ENCODE measurements at regions not wholly inside any gene's neighbourhood (a gene's known extent, or its start where the extent isn't known, plus 50 kb on each side); places are given as distances from the start of the nearest gene placed in this dataset.

- DNase-seq (ENCODE audit: low read depth, low spot score), result no peak
- no peak overlapping the region for H3K4me3 ChIP-seq (ENCODE audit: low read depth, low read length)
- no peak for TF ChIP-seq CTCF (IDR thresholded peaks at IDR 0.05; ENCODE audit: low read depth, low read length)
- in situ Hi-C loops (cut with HindIII; ENCODE audit: low sequenced_read_pairs), result no loop called here
Observed at GRCh38 chr18:60123031-60123430, 223.2 kb downstream of the PMAIP1 start.

GRCh38 chr18:60122339-60122738 lies 222.5 kb downstream of the PMAIP1 start:
- H3K4me3 ChIP-seq (ENCODE audit: low read depth, low read length), result no peak overlapping the region
- no peak for TF ChIP-seq CTCF (IDR thresholded peaks at IDR 0.05; ENCODE audit: low read depth, low read length)
- DNase-seq (ENCODE audit: low read depth, low spot score), result no peak
- in situ Hi-C loops (cut with HindIII; ENCODE audit: low sequenced_read_pairs), result no loop called here

- TF ChIP-seq CTCF (IDR thresholded peaks at IDR 0.05; ENCODE audit: low read depth, low read length), result no peak
- no peak for DNase-seq (ENCODE audit: low read depth, low spot score)
- no peak overlapping the region for H3K4me3 ChIP-seq (ENCODE audit: low read depth, low read length)
- in situ Hi-C loops (cut with HindIII; ENCODE audit: low sequenced_read_pairs), result no loop called here
Observed at GRCh38 chr18:60120231-60120750, 220.5 kb downstream of the PMAIP1 start.

- DNase-seq (ENCODE audit: low read depth, low spot score), result no peak
- in situ Hi-C loops (cut with HindIII; ENCODE audit: low sequenced_read_pairs), result no loop called here
- no peak overlapping the region for H3K4me3 ChIP-seq (ENCODE audit: low read depth, low read length)
- TF ChIP-seq CTCF (IDR thresholded peaks at IDR 0.05; ENCODE audit: low read depth, low read length), result no peak
Observed at GRCh38 chr18:60117321-60117720, 217.5 kb downstream of the PMAIP1 start.

DNA sequence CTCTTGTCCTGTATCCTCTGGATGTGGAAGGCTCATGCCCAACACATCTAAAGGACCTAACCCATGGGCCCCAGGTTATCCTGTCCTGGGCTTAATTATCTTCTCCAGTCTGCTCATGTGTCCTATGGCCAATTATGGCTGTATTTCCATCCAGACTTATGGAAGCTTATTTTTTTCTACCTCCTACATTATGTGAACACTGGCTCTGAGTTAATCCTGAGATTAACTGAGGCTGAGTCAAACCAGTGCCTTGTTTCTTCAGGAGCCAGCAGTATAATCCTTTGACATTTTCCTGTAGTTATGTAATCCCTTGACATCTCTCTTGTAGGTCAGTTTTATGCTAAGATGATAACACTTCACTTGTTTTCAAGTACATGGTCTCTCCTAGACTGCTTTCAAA lies 213.6 kb downstream of the PMAIP1 start:
- no peak for DNase-seq (ENCODE audit: low read depth, low spot score)
- TF ChIP-seq CTCF (IDR thresholded peaks at IDR 0.05; ENCODE audit: low read depth, low read length), result no peak
- no peak overlapping the region for H3K4me3 ChIP-seq (ENCODE audit: low read depth, low read length)
- in situ Hi-C loops (cut with HindIII; ENCODE audit: low sequenced_read_pairs), result no loop called here

- DNase-seq (ENCODE audit: low read depth, low spot score), result no peak
- in situ Hi-C loops (cut with HindIII; ENCODE audit: low sequenced_read_pairs), result no loop called here
- no peak overlapping the region for H3K4me3 ChIP-seq (ENCODE audit: low read depth, low read length)
- no peak for TF ChIP-seq CTCF (IDR thresholded peaks at IDR 0.05; ENCODE audit: low read depth, low read length)
Observed at GRCh38 chr18:60112369-60112768, 212.6 kb downstream of the PMAIP1 start.

DNA sequence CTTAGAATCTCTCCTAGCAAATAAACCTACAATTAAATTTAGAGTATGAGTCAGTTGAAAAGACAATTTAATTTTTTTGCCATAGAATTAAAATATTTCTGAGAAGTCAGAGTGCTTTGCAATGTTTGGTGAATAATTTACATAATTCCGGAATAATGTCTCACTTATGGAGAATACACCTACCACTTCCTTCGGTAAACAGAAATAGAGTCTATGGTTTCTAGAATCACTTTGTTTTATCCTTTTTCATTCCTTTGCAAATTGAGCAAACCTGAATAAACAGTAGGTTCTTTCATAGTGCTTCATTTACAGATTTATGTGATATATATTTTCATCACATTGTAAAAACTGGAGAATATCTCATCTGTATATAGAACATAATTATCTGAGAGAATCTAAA lies 211.7 kb downstream of the PMAIP1 start:
- DNase-seq (ENCODE audit: low read depth, low spot score), result no peak
- in situ Hi-C loops (cut with HindIII; ENCODE audit: low sequenced_read_pairs), result no loop called here
- TF ChIP-seq CTCF (IDR thresholded peaks at IDR 0.05; ENCODE audit: low read depth, low read length), result no peak
- no peak overlapping the region for H3K4me3 ChIP-seq (ENCODE audit: low read depth, low read length)
